Ishikawa (cell line): ENCODE measurements at regions not wholly inside any gene's neighbourhood (a gene's known extent, or its start where the extent isn't known, plus 50 kb on each side); places are given as distances from the start of the nearest gene placed in this dataset.

Experiments used
- CEBPB ChIP-seq: IDR thresholded peaks from 2 replicates; pipeline ENCODE4 v1.6.1; 2012
- RAD21 ChIP-seq: IDR thresholded peaks from 2 replicates; pipeline ENCODE4 v1.6.1; 2012; ENCODE audit warnings: low read depth
- TAF1 ChIP-seq: IDR thresholded peaks from 2 replicates; pipeline ENCODE4 v1.6.1; 2012; ENCODE audit warnings: low read depth, mild to moderate bottlenecking
- TCF12 ChIP-seq: IDR thresholded peaks from 2 replicates; pipeline ENCODE4 v1.6.1; 2012; ENCODE audit warnings: low read depth
- TEAD4 ChIP-seq: IDR thresholded peaks from 2 replicates; pipeline ENCODE4 v1.6.1; 2012
- TF ChIP-seq, protein P1 (sequence below): IDR thresholded peaks from 2 replicates; pipeline ENCODE4 v1.6.1; 2012

DNA sequence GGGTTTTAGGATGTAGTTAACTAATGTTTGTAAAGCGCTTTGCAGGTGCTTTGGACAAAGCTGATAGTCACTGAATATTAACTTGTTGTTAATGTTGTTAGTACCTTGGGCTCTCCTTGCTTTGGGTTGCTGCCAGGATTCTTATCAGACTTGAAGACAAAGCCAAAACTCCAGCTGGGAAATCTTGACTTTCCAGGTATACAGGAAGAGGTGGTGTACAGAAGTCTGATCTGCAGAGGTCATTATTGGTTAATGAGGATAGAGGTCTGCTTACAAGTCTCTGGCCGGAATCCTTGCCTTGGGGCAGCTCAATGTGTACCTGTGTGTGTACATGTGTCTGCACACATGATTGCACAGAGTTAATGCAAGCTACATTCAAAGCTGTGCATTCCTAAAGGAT lies 96.0 kb upstream of the POU3F1 start:
- TF ChIP-seq CEBPB (no peak), TCF12 (no peak), TAF1 (no peak), TEAD4 (no peak), RAD21 (no peak)
- TF ChIP-seq, protein P1, sequence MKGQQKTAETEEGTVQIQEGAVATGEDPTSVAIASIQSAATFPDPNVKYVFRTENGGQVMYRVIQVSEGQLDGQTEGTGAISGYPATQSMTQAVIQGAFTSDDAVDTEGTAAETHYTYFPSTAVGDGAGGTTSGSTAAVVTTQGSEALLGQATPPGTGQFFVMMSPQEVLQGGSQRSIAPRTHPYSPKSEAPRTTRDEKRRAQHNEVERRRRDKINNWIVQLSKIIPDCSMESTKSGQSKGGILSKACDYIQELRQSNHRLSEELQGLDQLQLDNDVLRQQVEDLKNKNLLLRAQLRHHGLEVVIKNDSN: no peak
